GM18909 (cell line): ENCODE measurements at regions not wholly inside any gene's neighbourhood (a gene's known extent, or its start where the extent isn't known, plus 50 kb on each side); places are given as distances from the start of the nearest gene placed in this dataset.
"Not testable (repeated sequence)": the region's sequence is repeated elsewhere in the genome, so short reads cannot be mapped to it uniquely, and the experiment has no call there.

Experiments
- ATAC-seq: cut with Tn5 transposase; IDR thresholded peaks from one replicate; pipeline ENCODE4 v1.9.1; 2021; ENCODE audit warnings: mild to moderate bottlenecking; ENCODE audit not compliant: unreplicated experiment, poor library complexity

DNA sequence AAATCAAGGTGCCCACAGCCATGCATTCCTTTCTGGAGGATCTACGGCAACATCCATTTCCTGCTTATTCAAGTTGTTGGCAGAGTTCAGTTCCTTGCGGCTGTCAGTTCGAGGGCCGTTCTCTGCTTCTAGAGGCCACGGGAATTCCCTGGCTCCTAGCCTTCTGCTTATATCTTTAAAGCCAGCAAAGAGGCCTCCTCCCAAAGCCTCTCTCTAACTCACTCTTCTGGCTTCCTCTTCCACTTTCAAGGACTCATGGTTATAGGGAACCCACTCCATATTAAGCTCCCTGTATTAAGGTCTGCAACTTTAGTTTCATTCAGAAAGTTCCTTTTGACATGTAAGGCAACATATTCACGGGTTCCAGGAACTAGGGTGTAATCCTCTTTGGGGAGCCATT is 150.1 kb upstream of the RMP24 start:
- no peak for ATAC-seq

DNA sequence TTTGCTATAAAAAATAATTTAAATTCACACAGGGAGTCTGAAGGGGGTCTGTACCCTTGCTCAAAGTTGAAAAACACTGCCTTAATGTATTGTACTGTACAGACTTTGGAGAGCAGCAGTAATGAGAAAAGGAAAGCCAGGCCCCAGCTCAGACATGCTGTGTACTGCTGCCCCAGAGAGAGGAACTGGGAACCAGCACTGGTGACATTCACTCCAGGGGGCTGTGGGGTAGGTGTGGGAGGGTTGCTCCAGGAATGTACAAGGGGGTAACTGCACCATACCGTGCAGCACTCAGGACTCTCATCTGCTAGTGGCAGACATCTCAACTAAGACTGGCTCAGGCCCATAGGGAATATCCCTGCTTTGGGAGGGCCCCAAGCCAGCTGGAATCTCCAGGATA is 146.0 kb upstream of the RMP24 start:
- no peak for ATAC-seq

DNA sequence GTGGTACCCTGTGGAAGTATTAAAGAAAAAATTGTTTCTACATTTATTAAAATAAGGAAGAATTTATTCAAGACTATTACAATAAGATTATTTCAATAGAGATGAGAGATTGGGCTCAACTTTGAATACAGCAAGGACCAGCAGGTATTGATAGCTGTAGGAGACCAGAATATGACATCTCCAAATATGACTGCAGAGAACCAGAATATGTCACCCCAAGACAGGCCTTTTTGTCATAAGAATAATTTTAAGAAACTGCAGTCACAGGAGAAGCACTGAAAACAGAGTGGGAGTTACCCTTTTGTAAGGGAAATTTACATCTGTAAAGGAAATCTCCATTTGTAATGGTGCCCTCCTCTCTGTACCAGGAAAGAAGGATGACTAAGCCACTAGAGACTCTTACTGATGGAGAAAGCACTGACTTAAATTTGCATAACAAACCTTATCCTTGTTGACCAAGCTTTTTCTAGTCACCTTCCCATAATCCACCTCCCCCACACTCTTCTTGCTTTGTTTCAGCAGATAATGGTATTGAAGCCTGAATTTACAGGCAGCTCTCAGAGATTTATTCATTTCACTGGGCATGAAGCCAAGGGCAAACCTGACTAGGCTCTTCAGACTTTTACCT is 145.1 kb upstream of the RMP24 start:
- no peak for ATAC-seq

DNA sequence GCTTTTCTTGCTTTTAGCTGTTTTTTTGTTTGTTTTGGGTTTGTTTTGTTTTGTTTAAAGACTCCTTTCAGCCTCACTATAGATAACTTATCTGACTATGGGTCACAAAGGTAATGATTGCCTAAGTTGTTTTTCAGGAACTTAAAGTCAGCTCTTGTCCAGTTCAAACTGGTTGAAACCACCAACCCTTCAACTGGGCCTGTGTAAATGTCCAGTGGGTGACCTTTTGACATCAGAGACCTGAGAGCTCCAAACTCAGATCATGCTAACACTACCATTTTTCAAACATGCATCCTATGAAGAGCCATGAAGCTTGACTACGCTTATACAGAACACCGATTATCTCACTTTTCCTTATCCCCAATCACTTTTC is 144.6 kb upstream of the RMP24 start:
- no peak for ATAC-seq

DNA sequence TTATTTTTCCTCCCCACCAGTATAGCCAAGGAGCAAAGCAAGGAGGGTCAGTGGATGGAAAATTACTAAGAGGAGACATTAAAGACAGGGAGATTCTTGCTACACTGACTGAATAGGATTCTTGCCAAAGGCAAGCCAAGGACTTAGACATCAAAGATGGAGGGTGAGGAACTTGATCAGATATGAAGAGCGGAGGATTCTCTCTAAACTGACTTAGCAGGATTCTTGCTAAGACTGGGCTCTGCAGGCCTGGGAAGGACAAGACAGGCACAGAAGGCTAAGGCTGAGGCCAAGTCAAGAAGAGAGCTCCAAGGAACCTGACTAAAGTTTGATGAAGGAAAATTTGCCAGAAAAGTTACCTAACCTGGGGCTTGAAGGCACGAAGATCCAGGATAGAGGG is 143.9 kb upstream of the RMP24 start:
- no peak for ATAC-seq

DNA sequence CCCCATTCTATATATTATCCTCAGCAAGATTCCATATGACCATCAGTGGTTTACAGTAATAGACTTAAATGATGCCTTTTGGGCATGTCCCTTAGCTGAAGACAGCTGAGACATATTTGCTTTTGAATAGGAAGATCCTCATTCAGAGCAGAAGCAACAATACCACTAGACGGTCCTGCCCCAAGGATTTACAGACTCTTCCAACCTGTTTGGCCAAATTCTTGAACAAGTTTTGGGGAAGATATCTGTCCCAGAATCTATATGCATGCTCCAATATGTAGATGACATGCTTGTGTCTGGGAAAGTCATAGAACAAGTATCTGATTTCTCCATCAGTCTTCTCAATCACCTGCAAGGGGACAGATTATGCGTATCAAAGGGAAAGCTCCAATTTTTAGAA is 137.1 kb upstream of the RMP24 start:
- no peak for ATAC-seq

DNA sequence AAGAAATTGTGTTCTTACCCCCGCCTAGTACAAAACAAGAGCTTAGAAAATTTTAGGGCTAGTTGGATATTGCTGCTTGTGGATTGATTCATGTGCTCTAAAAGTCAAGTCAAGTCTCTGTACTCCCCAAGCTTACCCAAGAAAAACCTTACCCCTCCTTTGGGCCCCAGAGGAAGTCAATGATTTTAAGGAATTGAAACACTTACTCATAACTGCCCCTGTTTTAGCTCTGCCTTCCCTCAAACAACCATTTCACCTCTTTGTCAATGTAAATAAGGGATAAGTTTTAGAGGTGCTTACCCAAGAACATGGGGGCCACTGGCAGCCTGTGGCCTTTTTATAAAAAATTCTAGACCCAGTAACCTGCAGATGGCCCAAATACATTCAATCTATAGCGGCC is 136.6 kb upstream of the RMP24 start:
- peak; percentile 96 for ATAC-seq

DNA sequence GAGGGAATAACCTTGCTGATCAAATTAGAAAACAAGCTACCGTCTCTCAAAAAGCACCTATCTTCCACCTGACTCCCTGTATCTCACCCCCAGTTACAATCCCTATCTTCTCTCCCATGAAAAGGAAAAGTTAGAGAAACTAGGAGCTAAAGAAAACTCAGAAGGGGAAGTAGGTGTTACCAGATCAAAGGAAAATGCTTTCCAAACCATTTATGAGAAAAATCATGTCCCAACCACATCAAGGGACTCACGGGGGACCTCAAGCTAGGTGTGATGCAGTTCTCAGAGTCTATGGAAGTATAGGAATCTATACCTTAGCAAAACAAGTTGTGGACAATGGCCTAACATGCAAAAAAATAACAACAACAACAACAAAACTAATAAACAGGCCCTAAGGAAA is 135.5 kb upstream of the RMP24 start:
- ATAC-seq = no peak

DNA sequence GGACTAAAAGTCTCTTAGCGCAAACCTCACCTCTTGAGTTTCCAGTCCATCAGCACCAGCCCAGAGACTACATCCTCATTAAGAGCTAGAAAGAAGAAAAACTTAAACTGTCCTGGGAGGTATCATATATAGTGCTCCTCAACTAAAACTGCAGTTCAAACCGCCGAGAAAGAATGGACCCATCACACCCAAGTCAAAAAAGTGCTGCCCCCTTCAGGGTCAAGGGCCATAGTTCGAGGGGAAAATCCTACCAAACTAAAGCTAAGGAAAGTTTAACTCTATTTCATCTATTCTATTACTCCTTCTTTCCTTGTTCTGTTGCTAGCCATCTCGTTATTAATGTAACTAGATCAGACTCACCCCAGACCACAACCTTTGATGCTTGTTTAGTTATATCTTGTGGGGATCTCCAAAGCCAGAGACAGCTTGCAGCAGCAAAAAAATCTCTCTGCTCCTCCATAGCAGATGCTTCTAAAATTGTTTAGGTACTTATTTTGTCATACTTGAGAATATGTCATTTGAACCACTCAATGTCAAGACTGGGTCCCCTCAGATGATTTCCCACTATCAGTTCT is 134.5 kb upstream of the RMP24 start:
- ATAC-seq = no peak

DNA sequence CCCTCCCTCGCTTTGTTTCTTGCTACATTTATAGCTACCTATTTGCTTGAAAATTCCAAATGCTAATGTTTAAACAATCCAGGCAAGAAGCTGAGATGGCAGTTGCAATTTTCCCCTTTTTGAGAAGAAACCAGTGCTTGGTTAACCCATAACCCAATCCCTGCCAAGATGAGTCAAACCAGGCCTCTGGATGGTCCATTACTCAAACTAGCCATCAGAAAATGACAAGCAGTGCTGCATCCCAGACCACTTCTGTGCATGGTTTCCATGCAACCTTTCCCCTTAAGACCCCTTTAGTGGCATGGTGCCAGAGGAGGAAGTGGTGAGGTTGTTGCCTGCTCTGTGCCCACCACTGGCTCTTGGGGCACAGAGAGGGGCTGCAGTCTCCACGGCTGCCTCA is 131.2 kb upstream of the RMP24 start:
- ATAC-seq = no peak

DNA sequence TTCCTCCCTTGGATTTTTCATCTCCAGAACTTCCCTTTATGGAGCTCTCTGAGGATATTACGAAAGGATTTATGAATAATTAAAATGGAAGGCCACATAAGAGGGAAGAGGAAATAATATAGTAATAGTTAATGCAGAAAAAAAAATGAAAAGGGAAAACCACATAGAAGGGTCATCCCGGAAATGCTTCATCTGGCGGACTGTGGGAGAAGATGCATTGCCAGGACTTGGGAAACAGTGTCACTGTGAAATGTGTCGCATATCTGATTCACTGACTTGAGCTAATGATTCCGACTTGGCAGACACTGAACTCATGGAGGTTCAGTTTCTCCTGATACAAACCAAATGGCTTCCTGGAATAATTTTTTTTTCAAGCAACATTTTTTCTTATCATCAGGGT is 129.9 kb upstream of the RMP24 start:
- no peak for ATAC-seq

DNA sequence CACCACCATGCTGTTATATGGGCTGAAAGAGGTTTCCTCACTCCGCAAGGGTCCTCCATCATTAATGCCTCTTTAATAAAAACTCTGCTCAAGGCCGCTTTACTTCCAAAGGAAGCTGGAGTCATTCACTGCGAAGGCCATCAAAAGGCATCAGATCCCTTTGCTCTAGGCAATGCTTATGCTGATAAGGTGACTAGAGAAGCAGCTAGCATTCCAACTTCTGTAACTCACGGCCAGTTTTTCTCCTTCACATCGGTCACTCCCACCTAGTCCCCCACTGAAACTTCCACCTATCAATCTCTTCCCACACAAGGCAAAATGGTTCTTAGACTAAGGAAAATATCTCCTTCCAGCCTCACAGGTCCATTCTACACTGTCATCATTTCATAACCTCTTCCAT is 124.2 kb upstream of the RMP24 start:
- ATAC-seq = not testable (repeated sequence)

DNA sequence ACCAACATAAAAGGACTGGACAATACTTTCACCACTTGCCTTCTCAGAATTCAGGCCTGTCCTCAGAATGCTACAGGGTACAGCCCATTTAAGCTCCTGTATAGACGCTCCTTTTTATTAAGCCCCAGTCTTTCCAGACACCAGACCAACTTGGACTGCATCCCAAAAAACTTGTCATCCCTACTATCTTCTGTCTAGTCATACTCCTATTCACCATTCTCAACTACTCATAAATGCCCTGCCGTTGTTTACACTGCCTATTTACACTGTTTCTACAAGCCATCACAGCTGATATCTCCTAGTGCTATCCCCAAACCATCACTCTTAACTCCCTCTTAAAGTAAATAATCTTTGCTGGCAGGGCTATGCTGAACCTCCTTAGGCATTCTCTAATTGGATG is 123.2 kb upstream of the RMP24 start:
- not testable (repeated sequence) for ATAC-seq

DNA sequence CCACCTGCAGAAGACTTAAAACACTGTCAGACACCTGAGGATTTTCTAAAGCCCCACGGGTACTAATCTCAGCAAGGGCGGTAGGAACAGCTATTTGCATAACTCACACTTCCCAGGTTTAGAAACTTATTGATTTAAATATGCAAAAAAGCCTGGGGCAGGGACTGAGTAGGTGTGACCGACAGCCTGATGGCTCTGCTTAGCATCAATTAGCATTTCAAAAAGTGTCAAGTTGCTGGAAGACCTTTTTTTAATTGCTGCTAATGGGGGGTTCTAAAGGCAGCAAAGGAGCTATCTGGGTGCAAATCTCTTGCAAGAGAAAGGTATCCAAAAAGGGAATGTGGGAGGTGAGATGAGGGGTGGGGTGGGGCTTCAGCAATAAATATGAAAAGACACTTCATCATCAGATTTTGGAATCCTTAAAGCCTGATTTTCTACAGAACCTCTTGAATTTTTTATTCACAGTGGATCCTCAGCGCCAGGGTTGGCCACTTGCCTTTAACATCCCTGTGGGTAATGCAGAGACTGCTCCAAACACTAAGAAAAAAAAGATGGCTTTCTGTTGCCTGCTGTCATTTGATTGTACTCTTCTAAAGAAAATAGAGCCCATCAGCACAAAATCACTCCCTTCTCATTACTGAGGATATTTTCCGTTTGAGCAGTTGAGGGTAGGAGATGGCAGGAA is 121.1 kb upstream of the RMP24 start:
- no peak for ATAC-seq

DNA sequence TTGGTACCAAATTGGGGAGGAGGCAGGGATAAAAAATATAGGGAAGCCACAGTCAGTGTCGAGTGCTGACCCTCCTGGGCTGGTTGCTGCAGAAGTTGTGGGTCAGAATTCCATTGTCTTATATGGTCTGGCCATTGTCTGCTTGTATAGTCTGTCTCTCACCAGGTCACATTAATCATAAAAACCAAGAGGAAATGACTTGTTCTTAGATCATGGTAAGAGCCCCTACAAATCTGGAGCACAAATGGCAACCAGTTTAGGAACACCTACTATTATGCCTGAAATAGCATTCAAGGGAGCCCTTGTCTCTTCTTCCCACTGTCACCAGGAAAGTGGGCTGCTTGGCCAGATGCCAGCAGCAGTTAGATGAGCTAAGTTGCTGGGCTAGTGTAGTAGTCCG is 119.7 kb upstream of the RMP24 start:
- no peak for ATAC-seq

DNA sequence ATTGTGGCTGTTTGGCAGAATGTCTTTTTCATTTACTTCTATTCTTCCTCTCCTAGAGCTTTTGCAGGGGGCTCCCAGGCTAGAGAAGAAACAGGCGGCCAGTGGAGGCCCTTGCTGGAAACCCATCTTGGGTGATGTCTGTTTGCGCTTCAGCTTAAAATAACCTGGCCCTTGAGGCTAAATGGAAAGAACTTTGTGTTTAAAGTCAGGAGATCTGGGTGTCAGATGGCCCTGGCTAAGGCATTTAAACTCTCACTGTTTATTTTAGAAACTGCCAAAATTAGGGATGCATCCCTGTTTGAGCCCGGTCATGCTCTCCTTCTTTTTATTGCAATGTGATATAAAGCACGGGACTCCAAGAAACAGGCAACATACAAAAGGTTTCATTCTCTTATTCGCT is 118.4 kb upstream of the RMP24 start:
- ATAC-seq = no peak

DNA sequence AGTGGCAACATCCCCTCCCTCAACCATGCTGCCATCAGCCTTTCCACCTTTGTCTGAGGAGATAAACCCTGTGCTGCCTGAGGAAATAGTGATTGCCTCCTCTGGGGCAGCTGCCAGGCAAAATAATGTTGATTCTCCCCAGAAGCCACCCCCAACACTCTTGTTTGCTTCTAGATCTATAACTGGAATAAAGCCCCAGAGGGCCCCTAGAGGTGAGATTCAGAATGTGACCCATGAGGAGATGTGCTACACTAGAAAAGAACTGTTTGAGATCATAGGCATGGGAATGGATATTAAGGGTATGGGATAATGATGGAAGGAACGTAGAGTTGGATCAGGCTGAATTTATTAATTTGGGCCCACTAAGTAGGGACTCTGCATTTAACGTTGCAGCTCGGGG is 116.3 kb upstream of the RMP24 start:
- ATAC-seq = no peak

DNA sequence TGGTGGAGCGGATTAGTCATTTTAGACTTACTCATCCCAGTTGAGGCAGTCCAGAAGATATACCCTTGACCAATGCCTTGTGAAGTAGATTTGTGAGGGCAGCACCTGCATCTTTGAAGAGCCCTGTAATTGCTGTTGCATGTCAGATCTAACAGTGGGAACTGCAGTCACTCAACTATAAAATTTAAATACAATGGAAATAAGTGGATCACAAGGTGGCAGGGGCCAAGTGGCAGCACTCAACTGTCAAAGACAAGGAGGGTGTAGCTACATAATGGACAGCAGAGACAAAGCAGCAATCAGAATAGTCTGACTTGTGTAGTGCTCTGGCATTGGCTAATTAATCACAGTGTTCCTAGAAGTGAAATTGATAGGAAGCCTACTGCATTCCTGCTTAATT is 115.8 kb upstream of the RMP24 start:
- not testable (repeated sequence) for ATAC-seq

DNA sequence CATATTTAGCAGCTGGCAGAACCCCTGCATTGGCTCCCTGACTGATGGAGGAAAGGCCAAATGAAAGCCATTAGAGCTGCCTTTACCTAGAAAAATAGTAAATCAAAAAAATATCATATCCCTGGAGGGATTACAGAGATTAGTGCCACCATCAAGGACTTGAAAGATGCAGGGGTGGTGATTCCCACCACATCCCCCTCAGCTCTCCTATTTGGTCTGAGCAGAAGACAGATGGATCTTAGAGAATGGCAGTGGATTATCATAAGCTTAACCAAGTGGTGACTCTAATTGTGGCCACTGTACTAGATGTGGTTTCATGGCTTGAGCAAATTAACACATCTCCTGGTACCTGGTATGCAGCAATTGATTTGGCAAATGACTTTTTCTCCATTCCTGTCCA is 114.9 kb upstream of the RMP24 start:
- ATAC-seq = not testable (repeated sequence)

DNA sequence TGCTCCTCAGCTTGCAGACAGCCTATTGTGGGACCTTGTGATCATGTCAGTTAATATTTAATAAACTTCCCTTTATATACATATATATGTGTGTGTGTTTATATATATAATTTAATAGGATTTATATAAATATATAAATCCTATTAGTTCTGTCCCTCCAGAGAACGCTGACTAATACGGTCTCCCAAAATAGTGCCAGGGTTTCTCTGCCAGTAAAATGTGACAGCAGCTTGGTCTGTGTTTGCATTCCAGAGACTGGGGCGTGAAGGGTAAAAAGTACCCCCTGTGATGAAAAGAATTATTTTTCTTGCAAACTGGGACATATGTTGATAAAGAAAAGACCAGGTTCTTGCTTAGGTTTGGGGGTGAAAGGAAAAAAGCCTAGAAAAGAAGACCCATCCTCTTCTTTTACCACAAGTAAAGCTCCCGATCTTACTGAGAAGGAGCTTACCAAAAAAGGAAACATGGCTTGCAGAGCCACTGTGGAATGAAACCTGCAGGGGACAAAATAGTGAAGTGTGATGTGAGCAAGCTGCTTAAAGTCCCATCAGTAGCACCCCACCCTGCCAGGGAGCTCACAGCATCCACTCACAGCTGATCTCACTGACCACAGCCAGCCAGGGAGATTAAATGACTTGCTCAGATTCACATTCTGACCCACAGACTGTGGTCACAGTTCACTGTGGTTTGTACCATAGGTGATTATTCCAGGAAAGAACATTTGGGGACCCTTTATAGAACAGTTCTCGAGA is 110.9 kb upstream of the RMP24 start:
- ATAC-seq = peak; percentile 68

DNA sequence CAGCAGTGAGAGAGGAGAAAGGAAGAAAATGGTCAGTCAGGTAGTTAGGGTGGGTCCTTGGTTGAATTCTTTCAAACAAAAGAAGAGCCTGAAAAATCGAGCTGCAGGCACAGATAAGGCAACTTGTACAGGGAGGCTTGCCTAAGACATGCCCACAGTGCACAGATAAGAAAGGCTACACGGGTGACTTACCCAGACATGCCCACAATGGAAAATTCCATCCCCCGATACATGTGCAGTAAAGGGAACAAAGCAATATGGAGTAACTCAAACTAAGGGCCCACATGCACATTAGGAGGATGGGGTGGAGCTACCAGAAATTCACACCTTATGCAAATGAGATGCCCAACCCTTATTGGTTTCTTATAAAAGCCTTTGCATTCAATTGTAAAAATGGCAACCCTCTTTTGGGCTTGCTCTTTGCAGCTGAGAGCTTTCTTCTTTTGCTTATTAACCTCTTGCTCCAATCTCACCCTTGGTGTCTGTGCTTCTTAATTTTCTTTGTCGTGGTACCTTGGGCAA is 110.3 kb upstream of the RMP24 start:
- peak; percentile 23 for ATAC-seq
